ENCODE measurements at regions not wholly inside any gene's neighbourhood (a gene's known extent, or its start where the extent isn't known, plus 50 kb on each side); places are given as distances from the start of the nearest gene placed in this dataset.

DNA sequence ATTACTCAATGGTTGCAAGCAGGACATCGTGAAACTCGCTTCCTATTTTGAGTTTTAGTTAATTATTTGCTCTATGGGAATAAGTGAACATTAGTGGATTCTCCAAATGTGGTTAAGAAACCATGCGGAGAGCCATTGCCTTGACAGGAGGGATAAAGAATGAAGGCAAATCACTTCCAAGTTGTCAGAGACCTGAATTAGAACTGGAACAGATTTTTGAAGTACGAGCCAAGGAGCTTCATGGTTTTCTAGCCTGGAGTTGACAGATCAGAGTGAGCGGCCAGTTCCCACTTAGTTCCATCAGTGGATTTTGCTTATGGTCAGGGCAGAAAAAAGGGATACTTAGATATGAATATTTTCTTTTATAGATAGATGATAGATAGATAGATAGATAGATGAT, 171.4 kb upstream of the CDH10 start:
- TF ChIP-seq, protein P1, sequence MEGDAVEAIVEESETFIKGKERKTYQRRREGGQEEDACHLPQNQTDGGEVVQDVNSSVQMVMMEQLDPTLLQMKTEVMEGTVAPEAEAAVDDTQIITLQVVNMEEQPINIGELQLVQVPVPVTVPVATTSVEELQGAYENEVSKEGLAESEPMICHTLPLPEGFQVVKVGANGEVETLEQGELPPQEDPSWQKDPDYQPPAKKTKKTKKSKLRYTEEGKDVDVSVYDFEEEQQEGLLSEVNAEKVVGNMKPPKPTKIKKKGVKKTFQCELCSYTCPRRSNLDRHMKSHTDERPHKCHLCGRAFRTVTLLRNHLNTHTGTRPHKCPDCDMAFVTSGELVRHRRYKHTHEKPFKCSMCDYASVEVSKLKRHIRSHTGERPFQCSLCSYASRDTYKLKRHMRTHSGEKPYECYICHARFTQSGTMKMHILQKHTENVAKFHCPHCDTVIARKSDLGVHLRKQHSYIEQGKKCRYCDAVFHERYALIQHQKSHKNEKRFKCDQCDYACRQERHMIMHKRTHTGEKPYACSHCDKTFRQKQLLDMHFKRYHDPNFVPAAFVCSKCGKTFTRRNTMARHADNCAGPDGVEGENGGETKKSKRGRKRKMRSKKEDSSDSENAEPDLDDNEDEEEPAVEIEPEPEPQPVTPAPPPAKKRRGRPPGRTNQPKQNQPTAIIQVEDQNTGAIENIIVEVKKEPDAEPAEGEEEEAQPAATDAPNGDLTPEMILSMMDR (IDR thresholded peaks at IDR 0.05; ENCODE audit: insufficient read depth, low read depth, low read length, missing control alignments) = no peak
- H3K4me3 ChIP-seq (ENCODE audit: low read length) = no peak overlapping the region
- DNase-seq (ENCODE audit: low read depth) = no peak

DNA sequence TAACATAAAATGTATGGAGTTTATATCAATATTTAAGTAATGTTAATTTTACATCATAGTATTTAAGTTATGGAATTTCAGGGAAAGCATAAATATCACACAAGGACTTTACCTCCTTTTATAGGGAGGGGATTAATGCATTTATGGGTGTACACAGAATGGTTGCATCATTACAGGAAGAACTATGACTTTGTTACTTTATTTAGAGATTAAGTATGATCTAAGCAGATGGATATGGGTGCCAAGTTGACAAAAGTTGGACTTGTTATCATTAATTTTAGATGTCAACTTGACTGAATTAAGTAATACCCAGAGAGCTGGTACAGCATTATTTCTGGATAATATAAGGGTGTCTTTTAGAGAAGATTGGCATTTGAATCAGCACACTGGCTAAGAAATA, 160.5 kb upstream of the CDH10 start:
- H3K4me3 ChIP-seq (ENCODE audit: low read length) = no peak overlapping the region
- TF ChIP-seq, protein P1 (IDR thresholded peaks at IDR 0.05; ENCODE audit: insufficient read depth, low read depth, low read length, missing control alignments) = no peak
- DNase-seq (ENCODE audit: low read depth) = no peak

DNA sequence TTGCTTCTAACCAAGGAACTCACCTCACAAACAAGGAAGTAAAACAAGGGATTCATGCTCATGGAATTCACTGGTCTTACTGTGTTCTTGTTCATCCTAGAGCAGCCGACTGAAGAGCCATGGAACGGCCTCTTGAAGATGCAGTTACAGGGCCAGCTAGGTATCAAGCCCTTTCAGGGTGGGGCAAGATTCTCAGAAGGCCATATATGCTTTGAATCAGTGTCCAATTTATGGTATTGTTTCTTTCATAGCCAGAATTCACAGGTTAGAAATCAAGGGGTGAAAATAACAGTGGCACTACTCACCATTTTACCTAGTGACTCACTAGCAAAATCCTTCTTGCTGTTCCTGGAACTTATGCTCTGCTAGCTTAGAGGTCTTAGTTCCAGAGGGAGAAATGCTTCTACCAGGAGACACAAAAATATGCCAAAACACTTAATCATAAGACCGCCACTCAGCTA, 159.5 kb upstream of the CDH10 start:
- no peak for DNase-seq (ENCODE audit: low read depth)

DNA sequence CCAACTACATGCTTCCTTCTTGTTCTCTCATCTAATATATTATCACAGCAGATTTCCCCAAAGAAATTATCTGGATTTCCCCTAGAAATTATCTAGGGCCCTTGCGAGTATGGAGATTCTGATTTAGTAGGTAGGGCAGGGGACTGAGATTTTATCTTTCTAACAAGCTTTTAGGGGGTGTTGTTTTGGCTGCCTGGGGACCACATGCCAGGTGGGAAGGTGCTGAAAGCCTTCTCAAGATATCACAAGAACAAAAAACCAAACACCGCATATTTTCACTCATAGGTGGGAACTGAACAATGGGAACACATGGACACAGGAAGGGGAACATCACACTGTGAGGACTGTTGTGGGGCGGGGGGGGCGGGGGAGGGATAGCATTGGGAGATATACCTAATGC, 146.5 kb upstream of the CDH10 start:
- TF ChIP-seq, protein P1 (IDR thresholded peaks at IDR 0.05; ENCODE audit: insufficient read depth, low read depth, low read length, missing control alignments) = no peak
- H3K4me3 ChIP-seq (ENCODE audit: low read length) = no peak overlapping the region
- DNase-seq (ENCODE audit: low read depth) = no peak

More for the DNA sequence above, 159.5 kb upstream of the CDH10 start:
- TF ChIP-seq, protein P1 (IDR thresholded peaks at IDR 0.05; ENCODE audit: insufficient read depth, low read depth, low read length, missing control alignments) = no peak
- no peak overlapping the region for H3K4me3 ChIP-seq (ENCODE audit: low read length)

DNA sequence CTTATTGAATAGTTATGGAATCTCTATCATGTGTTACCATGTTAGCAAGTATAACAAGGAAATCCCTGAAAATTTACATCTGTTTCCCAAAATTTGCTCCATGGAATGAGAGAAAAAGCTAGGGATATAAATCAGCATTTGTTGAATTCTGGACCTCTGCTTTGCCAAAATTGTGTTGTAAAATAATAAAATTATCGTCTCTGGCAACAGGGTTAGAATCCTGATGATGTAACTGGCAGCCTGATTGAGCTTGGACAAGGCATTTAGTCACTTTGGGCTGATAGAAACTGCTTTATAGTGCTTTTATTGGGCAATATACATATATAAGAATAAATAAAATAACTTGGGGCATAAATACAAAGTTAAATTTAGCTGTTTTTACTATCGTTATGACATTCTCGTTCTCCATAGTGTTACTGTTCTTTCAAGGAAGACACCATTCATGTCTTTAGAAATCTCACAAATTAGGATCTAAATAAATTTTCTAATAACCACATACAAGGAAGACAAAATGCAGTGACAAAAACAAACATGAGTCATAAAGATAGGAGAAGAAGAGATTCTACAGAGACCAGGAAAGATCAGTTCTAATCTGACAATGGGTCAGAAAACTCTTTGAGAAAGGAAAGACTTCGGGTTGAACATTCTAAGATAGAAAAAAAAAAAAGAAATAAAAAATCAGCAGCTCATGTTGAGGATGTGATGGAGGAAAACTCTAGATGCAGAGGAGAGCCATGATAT, 145.0 kb upstream of the CDH10 start:
- no peak overlapping the region for H3K4me3 ChIP-seq (ENCODE audit: low read length)
- DNase-seq (ENCODE audit: low read depth) = no peak
- TF ChIP-seq, protein P1 (IDR thresholded peaks at IDR 0.05; ENCODE audit: insufficient read depth, low read depth, low read length, missing control alignments) = no peak

DNA sequence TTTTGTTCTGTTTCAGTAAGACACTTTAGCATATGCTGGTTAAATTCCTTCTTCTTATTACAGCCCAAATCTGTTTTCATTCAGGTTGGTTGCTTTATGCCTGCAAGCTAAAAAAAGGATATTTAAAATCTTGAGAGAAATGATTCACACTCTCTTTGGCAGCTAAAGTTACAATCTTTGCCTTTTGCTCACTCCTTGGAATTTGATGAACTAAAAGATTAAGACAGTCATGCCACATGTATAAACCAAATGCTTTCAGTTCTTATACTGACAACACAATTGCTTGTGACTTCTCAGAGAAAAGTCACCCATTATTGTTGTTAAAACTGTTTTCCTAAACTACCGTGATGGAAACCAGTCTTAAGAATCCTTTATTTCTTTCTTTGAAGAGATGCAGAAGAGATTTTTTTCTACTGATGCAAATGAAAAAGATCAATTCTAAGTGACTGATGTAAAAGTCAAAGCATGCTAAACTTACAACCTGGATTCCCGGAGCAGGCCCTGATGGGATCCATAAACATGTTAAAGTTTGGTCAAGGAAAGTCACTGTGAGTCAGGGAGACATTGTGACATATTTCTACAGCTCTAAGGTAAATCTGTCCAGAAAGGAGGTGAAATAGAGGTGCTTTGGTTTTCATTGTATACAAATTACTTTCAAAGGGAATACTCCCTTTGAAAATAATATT, 144.2 kb upstream of the CDH10 start:
- TF ChIP-seq, protein P1 (IDR thresholded peaks at IDR 0.05; ENCODE audit: insufficient read depth, low read depth, low read length, missing control alignments) = no peak
- DNase-seq (ENCODE audit: low read depth) = peak; percentile 2
- H3K4me3 ChIP-seq (ENCODE audit: low read length) = no peak overlapping the region
